ENCODE measurements at regions not wholly inside any gene's neighbourhood (a gene's known extent, or its start where the extent isn't known, plus 50 kb on each side); places are given as distances from the start of the nearest gene placed in this dataset.

- no peak for TF ChIP-seq CHD7 (IDR thresholded peaks at IDR 0.05; ENCODE audit: insufficient replicate concordance, low read length)
These were observed 450.6 kb downstream of the LMO7 start (continued) for GRCh38 chr13:76086729-76087128.

Measured in H1 (cell line).